ENCODE measurements at regions not wholly inside any gene's neighbourhood (a gene's known extent, or its start where the extent isn't known, plus 50 kb on each side); places are given as distances from the start of the nearest gene placed in this dataset.
A peak's percentile ranks its signal among the peaks of the same experiment; 100 is the strongest.

DNA sequence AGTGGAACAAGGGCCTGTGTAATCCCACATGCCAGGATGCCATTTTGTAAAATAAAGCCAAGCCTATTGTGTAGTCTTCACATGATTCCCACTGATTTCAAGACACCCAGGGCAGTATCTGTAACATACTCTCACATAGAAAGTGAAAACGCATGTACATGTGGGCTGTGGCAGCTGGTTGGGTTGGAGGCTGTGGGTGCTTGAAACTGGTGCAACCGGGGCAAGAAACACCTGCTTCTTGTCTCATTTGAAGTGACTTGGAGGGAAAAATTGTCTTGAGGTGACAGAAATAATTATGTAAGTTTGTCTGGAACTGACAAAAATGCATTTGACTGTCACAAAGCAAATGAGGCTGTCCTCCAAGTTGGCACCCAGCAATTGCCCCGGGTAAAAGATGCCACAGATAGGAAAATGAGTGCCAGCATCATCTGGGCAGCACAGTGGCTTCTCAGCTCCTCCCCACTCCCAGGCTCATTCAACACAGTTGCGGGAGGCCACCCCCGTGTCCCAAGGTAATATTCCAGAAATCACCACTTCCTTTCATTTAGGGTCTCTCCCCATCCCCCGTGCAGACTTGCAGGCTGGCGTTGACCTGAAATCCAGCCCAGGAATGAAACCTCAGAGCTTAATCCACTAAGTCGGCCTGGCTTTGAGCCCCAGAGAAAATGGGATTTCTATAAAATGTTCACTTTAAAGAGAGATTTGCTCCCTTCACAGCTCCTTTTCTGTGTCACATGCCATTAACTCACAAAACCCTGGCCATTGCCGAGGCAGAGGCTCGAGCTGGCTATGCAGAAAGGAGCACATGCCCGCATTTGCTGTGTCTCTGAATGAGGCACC is 293.9 kb upstream of the PARD3B start:
- intact Hi-C loops (cut with DNase I), result no loop called here
- no peak for DNase-seq (ENCODE audit: low spot score)

DNA sequence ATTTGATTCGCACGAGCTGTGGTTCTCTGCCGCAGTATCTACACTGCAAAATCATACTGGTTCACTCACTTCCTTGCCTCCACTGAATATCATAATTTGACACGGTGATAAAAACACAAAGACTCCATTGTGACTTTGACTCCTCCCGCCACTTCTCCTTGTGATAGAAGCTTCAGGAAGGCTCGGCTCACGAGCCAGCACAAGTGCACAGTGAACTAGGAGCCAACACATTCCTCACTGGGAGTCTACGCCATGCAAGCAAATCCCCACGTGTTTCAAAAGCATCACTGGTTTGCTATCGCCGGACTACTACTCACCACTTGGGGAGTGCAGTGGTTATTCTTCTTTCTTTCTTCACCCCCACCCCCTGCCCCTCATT is 293.3 kb upstream of the PARD3B start:
- DNase-seq (ENCODE audit: low spot score), result no peak
- intact Hi-C loops (cut with DNase I), result no loop called here

GRCh38 chr2:204255071-204255470 is 290.2 kb upstream of the PARD3B start:
- DNase-seq (ENCODE audit: low spot score), result no peak
- intact Hi-C loops (cut with DNase I), result no loop called here

GRCh38 chr2:204255526-204255925 is 289.7 kb upstream of the PARD3B start:
- intact Hi-C loops (cut with DNase I), result no loop called here
- no peak for DNase-seq (ENCODE audit: low spot score)

- intact Hi-C loops (cut with DNase I), result no loop called here
- no peak for DNase-seq (ENCODE audit: low spot score)
These were observed 287.5 kb upstream of the PARD3B start for GRCh38 chr2:204257781-204258180.

DNA sequence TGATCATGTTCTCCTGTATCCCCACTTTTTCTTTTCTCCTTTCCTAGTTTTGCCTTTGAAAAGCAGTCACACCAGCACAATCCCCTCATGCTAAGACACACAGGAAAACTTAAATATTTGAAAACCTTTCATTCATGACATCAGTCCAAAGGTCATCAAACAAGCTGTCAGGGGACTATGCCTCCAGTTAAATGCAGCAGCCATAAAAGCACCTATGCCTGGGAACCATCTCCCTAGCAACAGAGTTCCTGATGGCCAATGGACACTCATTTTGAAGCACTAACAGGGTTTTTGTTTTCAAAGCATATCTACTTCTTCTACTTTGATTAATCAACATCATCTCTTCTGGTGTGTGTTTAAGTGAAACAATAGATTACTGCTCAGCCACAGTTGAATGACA is 286.4 kb upstream of the PARD3B start:
- DNase-seq (ENCODE audit: low spot score), result no peak
- intact Hi-C loops (cut with DNase I), result no loop called here

DNA sequence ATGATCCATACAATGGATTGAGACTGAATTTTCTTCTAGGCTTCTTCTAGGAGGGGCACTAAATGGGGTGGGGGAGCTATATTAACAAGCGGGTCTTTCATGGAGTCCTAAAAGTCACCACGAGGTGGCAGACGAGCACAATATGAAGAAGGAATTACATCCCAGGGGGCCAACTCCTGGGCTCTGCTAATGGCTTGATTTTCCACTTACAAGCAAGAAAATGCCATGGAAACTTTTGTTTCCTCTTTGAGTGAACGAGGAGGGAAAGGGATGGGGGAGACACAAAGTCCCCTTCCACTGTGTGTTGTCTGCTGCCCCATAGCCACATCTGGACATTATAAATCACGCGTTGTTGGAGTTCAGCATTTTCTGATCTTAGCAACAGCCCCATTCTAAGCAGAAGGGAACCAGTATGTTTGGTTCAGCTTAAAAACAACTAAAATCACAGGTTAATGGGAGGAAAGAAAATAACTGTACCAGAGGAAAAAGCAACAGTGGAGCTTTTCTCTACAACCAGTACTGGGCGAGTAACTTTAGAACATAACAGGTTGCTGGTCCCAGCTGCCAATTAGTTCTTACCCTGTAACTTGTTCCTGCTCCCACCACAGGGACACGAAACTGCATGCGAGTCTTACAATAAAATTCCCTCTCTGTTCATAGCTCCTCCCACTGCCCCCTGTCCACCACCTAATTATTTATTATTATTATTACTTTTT is 285.0 kb upstream of the PARD3B start:
- DNase-seq (ENCODE audit: low spot score), result peak; percentile 87
- intact Hi-C loops (cut with DNase I), result loop anchor here in 1 of 2 donors (10.0 kb wide), 1 partner anchor 64 kb away; no protein-coding TSS in a partner anchor

GRCh38 chr2:204260901-204261300 is 284.4 kb upstream of the PARD3B start:
- intact Hi-C loops (cut with DNase I), result loop anchor here in 1 of 2 donors (10.0 kb wide), 1 partner anchor 64 kb away; no protein-coding TSS in a partner anchor
- DNase-seq (ENCODE audit: low spot score), result no peak

- intact Hi-C loops (cut with DNase I), result loop anchor here in 1 of 2 donors (10.0 kb wide), 1 partner anchor 63 kb away; no protein-coding TSS in a partner anchor
- DNase-seq (ENCODE audit: low spot score), result no peak
These were observed 283.4 kb upstream of the PARD3B start for GRCh38 chr2:204261846-204262245.

DNA sequence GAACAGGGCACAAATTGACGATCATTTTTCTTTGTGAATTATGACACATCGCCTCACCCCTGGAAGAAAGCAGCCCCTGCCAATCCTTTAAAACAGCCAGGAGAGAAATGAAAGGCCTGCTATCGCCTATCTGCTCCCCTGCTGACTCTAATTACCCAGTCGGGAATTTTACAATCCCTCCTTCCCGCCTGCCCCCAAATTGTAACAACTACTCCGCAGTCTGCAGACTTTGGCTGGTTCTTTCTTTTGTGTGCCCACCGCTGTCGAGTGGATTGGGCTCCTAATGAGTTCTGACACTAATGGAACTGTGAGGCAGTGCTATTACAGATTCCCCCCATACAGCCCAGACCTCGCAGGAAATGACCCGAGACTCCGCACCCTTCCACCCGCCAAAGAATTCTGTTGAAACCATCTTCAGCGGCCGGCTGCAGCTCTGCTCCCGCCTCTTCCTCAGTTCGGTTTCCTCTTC is 281.2 kb upstream of the PARD3B start:
- DNase-seq (ENCODE audit: low spot score), result no peak
- intact Hi-C loops (cut with DNase I), result loop anchor here in 1 of 2 donors (10.0 kb wide), 1 partner anchor 61 kb away; no protein-coding TSS in a partner anchor

- DNase-seq (ENCODE audit: low spot score), result no peak
- intact Hi-C loops (cut with DNase I), result loop anchor here in 1 of 2 donors (10.0 kb wide), 1 partner anchor 60 kb away; no protein-coding TSS in a partner anchor
These were observed 280.6 kb upstream of the PARD3B start for GRCh38 chr2:204264621-204265140.

GRCh38 chr2:204265681-204266181 is 279.5 kb upstream of the PARD3B start:
- intact Hi-C loops (cut with DNase I), result loop anchor here in 1 of 2 donors (10.0 kb wide), 1 partner anchor 59 kb away; no protein-coding TSS in a partner anchor

DNA sequence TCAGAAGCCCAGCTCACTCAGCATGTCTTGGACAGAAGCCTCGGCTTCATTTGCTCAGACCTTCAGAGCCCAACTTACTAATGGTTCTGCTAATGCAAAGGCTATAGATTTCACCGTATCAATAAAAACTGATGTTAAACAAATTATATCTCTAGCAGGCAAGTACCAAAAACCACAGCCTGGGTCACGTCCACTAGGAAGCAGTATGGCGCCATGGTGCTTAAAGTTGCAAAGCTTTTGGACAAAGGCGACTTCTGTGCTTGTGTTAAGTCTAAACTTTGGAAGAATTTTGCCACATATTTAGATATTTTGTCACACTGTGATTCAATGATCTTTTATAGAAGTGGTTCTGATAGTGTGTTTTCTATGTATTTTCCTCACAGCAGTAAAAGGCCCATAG is 276.8 kb upstream of the PARD3B start:
- no peak for DNase-seq (ENCODE audit: low spot score)
- intact Hi-C loops (cut with DNase I), result loop anchor here in 1 of 2 donors (10.0 kb wide), 1 partner anchor 56 kb away; no protein-coding TSS in a partner anchor

More at GRCh38 chr2:204265681-204266181, 279.5 kb upstream of the PARD3B start:
- DNase-seq (ENCODE audit: low spot score), result no peak

GRCh38 chr2:204268971-204269370 is 276.3 kb upstream of the PARD3B start:
- intact Hi-C loops (cut with DNase I), result loop anchor here in 1 of 2 donors (10.0 kb wide), 1 partner anchor 56 kb away; no protein-coding TSS in a partner anchor
- DNase-seq (ENCODE audit: low spot score), result no peak

GRCh38 chr2:204272089-204272488 is 273.2 kb upstream of the PARD3B start:
- DNase-seq (ENCODE audit: low spot score), result no peak
- intact Hi-C loops (cut with DNase I), result no loop called here

DNA sequence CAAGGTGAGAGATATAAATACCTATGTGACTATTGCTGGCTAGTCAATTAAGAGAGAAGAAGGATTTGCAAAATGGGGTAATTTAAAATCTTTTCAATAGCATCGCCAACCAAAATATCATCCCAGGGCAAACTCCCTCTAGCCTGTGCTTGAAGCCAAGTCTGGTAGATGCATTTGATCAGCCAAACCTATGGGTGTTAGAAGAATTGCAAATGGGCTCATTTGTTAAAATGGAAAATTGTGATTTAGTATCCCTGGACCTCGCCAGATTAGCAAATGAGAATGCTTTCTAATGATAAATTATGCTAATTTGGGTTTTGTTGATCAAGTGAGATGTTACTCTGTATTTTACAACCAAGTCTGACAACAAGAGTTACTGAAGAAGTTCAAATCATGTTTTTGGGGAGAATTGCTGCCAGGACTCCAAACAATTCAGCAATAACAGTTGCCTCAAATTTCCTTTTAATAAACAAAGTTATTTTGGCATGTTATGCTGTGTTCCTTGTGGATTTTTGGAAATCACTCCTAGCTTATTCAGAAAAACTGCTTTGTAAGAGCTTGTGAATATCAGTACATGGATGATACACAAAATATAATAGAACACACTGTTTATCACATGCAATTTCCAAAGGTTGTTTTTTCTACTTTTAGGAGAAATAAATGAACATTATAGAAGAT is 272.5 kb upstream of the PARD3B start:
- no peak for DNase-seq (ENCODE audit: low spot score)
- intact Hi-C loops (cut with DNase I), result no loop called here

GRCh38 chr2:204274429-204274828 is 270.8 kb upstream of the PARD3B start:
- intact Hi-C loops (cut with DNase I), result no loop called here
- no peak for DNase-seq (ENCODE audit: low spot score)

DNA sequence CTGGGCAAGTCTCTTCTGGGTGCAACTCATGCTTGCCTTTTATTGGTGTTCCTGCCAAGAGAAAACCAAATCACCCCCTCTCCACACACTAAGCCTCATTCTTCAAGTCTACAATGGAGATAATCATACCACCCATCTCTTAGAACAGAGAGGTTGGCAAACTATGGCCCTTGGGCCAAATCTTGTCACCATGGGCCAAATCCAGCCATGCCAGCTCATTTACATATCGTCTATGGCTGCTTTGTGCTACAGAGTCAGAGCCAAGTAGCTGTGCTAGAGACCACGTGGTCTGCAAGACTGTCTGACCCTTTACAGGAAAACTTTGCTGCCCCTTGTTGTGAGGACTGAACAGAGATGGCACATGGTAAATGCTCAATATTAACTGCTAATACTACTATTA is 270.3 kb upstream of the PARD3B start:
- intact Hi-C loops (cut with DNase I), result no loop called here

GRCh38 chr2:204277226-204277625 is 268.0 kb upstream of the PARD3B start:
- no peak for DNase-seq (ENCODE audit: low spot score)
- intact Hi-C loops (cut with DNase I), result no loop called here

More for the DNA sequence above, 270.3 kb upstream of the PARD3B start:
- no peak for DNase-seq (ENCODE audit: low spot score)
